NCI-H1417 (cell line): ENCODE measurements at regions not wholly inside any gene's neighbourhood (a gene's known extent, or its start where the extent isn't known, plus 50 kb on each side); places are given as distances from the start of the nearest gene placed in this dataset.

Source experiments
- DNase-seq, 3 experiments: peaks; one replicate each; lab custom pipeline; 2025; lab: John Stamatoyannopoulos, UW

DNA sequence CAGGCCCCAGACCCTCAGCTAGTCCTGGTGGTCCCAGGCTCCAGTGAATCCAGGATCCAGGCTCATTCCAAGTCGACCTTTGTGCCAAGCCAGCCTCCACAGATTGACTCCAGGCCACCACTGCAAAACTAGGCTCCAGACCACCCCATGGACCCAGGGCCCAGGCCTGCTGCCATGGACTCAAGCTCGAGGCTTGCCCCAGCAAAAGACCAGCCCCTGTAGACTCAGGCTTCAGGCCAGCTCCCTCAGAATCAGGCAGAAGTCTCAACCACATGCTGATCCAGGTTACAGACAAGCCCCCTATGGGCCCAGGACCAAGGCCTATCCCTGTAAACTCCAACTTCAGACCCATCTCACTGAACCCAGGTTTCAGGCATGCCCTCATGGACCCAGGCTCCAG lies 692.4 kb downstream of the PCDH19 start:
- DNase-seq, result no peak

DNA sequence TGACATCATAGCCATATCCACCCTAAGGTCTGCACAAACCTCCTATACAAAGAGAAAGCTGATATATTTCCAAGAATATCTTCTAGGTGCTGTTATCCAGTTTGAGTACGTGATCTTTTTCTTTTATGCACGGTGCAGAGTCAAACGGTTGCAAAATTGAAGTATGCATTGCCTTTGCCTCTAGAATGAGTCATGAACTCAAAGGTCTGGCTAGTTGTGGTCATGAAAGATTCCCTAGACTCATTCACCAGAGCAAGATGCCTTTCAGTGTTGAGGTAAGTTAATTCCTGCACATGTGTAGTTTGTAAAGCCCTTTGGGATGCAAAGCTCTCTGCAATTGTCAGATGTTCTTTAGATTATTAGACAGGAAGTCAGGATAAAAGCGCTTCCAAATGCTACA lies 704.4 kb downstream of the PCDH19 start:
- no peak for DNase-seq

DNA sequence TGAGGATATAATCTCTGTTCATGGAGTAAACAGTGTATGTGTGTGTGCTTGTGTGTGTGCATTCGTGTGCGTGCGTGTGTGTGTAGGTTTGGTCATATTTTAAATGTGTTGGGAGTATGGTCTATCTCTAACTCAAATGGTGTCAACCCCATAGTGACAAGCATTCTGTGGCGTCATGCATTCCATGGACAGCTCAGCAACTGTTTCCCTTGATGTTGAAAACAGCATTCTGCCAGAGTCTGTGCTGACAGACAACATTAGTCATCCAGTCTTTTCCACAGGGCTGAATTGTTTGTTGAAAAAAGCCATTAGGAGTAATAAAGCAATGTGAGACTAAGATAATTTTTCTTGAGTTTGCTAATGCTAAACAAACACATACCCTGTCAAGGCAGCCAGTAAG lies 706.6 kb downstream of the PCDH19 start:
- DNase-seq, result peak in 2 of 3 experiments; percentile 17 to 64

DNA sequence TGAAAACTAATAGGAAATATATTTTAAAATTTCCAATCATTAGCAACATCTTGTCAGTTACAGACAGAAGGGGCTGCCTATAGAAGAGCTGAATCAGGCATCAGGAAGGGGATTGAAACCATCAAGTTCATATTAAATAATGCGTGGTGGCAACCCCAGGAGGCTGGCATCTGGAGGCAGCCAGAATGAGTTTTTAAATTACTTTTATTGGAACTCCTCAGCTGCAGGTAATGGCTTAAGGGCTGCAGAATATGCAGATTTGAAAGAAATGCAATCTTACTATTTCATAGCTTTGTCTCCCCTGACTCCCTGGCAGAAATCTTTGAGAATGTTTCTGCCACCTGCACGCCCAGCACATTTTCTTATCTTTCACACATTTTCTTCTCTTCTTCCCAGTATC lies 711.6 kb downstream of the PCDH19 start:
- no peak for DNase-seq

DNA sequence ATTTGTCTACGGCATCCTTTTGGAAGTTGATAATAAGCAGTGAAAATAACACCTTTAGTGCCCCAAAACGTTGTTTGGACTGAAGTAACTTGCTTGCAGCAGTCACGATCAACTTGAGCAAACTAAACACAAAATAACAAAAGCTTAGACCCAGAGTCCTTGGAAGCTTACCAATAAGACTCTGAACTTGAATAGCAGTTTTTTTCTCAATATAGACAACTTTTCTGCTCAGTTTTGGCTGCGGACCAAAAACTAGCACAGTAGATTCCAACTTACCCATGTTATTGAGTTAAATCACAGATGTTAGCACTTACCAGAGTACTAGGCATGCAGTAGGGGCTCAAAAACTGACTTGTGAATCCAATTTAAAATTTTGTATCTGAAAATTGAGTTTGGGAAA lies 746.9 kb downstream of the PCDH19 start:
- DNase-seq, result no peak

DNA sequence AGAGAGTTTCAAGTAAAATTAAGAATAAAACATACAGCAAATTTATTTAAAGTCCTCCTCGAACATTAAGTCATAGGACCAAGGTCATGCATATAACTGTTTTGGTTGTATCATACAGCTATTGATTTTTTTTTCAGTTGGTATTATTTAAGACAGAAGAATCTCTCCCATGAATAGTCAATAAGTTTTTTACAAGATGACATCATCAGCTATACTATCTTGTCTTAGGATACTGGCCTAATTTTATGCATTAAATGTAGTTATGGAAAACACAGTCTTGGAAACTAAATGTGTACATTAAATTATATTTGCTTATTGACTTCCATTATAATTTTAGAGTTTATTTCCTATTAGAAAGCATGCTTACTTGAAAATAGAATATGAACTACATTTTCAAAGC lies 755.9 kb downstream of the PCDH19 start:
- DNase-seq, result no peak

DNA sequence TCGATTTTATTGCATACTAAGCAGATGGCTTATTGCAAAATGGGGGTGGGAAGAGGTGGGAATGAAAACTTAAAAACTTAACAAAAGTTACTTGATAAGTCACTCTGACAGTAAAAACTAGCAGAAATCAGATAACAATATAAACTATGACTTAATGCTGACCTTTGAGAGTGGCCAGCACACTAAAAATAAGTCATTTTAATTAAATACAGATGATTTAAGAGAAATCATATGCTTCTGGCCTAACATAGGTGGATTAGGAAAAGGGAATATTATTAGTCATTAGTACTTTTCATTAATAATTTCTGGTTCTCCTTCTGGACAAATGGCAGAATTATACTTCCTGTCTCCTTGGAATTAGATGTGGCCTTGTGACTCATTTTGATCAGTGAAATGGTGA lies 756.7 kb downstream of the PCDH19 start:
- no peak for DNase-seq

DNA sequence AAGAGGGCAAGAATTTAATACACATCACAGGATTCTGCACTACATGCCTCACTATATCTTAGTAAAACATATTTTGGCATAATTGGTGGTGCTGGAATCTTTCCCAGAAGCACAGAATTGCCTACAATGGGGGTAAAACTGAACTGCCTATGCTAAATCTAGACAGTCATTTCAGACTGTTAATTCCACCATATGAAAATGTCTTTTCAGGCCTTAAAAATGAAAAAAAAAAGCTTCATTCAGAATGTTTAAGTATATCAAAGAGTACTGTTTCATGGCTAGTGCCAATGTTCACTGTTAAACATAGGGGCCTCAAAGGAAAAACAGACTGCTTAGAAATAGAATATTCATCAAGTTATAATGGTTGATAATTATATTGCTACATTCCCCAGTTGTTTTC lies 797.0 kb downstream of the PCDH19 start:
- DNase-seq, result no peak

DNA sequence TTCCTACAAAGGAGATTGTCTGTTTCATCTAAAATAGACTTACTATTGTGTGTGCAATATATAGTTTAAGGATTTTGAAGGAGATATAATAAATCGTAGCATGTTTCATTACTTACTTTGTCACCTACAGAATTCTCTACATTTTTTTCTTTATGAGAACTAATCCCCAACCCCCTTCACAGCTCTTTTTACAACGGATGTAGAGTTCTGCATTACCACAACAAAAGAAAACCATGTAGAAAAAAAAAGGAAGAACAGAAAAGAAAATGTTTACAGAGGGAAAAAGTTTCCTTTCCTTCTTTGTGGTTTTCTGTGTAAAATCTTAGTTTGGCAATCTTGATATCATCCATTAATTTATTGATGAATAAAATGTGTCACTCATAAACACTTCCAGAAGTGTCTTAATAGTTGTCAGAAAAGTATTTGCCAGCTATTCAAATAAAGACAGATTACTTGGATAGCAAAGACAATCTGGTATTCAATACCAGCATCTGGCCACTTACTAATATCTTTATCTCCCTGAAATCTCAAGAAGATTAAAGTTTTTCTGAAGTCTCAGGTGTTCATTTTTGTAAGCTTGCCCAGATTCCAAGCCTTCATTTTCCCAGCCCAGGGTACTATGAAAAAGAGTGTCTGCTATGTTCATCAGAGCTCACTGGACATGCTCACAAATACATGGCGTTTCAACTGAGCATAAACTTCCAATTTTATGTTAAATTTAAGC lies 806.8 kb downstream of the PCDH19 start:
- DNase-seq, result no peak

DNA sequence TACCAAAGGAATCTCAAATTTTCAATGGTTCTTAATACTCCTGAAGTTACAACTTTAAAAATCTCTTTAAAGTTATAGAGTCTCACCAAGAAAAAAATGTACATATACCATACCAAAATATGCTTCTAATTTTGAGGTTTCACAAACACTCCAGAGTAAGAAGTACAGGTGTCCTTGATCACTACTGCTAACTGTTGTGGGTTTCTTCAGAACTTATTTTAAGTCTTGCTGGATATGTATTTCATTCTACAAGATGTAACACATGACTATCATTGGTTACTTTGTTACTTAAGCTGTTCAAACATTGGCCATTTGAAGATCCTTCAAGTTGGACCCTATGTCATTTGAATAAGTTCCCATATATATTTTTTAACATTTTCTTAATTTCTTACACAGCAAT lies 808.0 kb downstream of the PCDH19 start:
- DNase-seq, result no peak

DNA sequence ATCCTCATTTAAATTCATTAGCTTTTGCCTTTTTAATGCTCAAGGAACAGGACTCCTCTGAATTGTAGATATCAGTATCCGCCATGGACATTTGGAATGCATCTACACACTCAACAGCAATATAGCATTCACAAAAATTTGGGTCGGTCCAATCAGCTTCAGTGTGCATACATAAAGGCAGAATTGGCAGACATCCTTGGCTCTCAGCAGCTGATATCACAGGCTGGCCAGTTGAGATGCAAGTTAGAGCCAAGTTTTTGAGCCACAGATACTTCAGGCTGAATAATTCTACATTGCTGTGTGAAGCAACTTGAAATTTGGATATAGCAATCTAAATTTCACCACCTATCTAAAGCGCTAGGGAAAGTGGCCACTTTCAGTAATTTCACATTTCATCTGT lies 821.1 kb downstream of the PCDH19 start:
- DNase-seq, result no peak

DNA sequence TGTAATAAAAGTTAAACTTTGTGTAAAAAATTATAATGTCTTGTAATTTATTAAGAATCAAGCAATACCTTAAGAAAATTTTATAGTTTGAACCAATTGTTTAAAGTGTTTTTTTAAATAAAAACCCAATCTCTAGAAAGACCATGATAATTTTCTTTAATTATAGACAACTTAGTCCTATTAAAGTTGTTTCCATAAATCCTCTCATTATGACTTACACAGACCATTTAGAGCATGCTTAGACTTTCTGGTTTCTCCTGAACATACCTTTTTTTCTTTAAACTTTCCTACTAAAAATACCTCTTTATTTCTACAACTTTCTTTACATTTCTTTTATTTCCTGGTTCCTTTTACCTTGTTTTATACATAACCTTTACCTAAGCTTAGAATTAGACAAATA lies 837.4 kb downstream of the PCDH19 start:
- no peak for DNase-seq

DNA sequence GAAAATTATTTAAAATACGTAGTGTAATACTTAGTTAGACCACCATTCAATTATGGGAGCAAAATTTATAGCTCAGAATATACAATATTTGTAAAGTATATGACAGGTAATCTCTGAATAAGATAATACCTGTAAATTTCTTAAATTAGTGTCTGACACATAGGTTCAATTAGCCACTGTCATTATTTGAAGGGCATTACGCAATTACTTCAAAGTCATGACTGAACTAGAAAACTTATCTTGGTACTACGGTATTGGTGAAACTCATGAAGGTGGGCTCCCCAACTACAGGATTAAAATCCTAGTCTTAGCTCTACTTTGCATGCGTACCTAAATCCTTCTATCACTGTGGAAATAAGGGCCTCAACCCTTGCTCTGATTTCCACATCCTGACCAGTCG lies 860.7 kb downstream of the PCDH19 start:
- no peak for DNase-seq

DNA sequence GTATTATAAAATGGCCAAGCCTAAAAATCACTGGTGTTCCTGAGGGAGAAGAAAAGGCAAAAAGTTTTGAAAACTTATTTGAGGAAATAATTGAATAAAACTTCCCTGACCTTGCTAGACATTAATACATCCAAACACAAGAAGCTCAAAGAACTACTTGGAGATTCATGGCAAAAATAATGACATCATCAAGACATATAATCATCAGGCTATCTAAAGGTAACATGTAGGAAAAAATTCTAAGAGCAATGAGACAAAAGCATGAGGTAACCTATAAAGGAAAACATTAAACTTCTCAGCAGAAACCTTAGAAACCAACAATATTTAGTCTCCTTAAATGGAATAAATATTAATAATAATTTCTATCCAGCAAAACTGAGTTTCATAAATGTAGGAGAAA lies 887.6 kb downstream of the PCDH19 start:
- no peak for DNase-seq

DNA sequence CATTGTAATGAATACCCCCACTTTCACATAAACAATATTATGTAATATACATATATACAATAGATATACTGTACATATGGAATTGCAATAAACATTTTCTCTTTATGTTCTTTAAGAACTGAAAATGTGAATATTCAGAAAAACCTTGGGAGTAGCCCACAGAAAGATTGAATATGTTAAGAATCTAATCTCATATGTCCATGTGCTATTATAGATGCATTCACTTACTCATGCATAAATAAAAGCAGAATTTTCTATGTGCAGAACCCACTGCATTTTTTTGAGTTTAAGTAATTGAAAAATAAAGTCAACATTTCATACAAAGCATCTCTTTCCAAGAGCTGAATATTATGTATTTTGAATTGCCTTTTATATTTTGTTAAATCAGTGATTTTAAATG lies 902.3 kb downstream of the PCDH19 start:
- DNase-seq, result no peak

DNA sequence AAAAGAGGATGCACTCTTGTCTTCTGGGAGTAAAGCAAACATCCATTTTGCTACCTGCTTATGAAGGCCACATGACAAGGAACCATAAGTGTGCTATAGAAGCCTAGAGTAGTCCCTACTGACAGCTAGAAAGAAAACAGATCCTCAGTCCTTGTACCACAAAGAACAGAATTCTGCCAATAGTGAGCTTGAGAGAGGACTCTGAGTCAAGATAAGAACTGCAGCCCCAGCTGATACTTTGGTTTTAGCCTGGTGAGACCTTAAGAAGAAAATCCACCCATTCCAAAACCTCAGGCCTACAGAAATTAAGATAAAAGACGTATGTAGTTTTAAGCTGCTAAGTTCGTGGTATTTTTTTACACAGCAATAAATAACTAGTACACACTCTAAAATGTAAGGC lies 914.6 kb downstream of the PCDH19 start:
- DNase-seq, result no peak

DNA sequence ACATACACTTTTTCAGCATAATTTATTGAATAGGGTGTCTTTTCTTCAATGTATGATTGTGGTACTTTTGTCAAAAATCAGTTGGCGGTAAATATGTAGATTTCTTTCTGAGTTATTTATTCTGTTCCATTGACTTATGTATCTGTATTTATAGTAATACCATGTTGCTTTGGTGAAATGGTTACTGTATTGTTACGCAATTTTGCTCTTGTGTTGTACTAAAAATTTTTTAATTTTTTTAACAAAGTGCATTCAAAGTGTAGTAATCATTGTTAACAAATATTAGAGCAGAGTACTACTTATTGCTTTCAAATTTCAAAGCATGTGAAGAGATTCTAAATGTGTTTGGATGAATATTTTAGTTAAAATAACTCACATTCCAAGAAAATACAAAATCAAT lies 915.4 kb downstream of the PCDH19 start:
- DNase-seq, result no peak

DNA sequence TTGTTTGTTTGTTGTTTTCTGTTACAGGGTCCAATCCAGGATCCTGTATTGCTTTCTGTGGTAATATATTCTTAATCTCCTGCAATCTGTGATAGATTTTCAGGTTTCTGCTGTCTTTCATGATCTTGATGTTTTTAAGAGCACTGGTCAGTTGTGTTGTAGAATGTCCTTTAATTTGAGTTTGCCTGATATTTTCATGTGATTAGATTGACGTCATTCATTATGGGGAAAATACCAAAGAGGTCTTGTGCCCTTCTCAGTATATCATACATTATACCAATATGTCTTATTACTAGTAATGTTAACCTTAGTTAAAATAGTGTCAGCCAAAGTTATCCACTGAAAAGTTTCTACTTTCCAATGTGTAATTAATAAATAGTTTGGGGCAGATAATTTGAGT lies 929.3 kb downstream of the PCDH19 start:
- no peak for DNase-seq

DNA sequence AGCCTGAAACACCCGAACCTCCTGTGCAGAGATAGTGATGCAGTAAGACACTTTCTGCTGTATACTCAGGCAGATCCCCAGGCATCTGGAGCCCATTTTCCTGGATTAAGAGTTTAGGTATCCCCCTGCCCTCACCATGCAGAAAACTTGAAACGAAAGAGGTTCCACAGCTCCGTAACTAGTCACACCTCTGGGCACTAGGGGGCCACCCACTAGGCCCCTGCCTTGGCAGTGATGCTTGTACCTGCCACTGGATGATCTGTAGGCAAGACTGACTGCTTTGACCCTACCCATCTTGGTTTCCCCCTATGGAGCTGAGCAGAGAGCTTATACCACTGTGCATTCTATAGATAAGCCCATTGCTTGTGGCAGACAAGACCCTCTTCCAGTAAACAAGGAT lies 940.6 kb downstream of the PCDH19 start:
- DNase-seq, result no peak

DNA sequence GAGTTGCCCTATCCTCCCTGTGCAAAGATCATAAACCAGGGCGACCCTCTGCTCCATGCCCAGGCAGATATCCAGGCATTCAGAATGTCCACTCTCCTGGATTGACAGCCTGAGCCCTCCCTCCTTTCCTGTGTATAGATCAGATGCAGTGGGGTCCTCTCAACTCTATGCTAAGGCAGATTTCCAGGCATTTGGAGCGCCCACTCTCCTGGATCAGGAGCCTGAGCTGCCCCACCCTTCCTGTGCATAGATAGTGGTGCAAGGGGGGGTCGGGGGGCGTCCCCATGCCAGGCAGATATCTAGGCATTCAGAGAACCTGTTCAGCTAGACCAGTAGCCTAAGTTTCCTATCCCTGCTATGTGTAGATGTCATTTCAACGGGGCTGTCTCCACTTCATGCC lies 941.1 kb downstream of the PCDH19 start:
- no peak for DNase-seq

DNA sequence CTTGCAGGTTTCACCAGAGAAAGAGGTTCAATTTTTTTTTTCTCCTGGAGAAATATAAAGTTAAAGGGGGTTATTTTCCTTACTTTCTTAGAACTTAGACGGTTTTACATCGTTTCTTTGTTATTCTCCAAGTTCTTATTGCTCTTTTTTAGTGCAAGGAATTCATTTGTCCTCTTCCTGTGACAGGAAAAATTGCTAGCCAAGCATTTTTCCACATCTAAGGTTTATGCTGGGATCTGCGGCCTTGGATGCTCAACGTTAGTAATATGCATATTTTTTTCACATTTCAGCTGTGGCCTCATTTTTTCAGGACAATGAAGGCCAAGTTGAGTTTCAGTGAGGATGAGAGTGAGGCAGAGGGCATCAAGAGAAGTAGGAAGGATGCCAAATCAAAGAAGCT lies 948.9 kb downstream of the PCDH19 start:
- DNase-seq, result no peak

DNA sequence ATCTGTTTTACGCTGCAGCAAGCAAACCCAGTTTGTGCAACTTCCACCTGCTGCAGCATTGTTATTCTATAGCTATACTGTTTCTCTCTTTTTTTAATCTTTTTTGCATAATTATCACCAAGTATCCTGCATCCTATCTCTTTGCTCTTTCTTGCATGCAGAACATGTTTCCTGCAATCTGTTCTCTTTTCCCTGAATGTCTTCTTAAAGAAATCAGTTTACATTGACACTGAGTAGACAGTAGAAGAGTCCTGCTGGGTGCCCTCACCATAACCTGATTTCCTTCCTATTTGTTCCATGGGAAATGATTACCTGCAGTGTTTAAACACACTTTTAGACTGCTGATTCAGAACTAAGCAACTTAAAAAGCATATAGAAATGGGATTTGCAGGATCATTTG lies 964.7 kb downstream of the PCDH19 start:
- DNase-seq, result no peak

DNA sequence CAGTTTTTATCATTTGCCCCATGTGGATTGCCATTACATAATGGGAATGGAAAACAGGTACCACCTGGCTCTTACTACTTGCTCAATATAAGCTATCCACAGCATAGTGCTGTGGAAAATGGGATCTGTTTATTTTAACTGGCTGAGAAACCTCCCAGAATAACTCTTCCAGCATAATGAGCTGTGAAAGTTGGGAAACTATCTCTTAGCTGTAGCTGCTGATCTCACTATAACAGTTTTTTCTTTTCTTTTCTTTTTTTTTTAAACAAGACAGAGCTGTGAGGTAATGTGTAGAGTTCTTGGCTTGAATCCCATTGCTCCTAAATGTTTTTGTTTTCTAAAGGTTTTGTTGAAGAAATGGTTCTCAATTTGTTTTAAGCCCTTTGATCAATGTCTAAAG lies 988.3 kb downstream of the PCDH19 start:
- no peak for DNase-seq

DNA sequence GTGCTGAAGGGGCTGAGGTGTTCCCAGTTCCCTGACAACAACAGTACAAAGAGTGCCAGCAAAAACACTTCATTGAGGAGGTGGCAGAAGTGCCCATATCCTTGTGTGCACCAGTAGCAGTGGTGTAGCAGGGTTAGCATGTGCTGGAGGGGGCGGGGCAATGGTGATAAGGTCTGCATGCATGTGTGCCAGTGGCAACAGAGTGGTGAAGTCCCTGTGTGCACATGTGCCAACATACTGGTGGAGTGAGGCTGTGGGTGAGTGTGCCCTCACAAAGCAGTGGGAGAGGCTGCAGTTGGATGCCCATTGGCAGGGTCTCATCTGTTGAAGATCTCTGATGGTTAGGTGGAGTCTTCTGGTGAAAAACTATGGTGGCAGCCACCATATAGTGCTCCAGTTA lies 994.6 kb downstream of the PCDH19 start:
- DNase-seq, result no peak

DNA sequence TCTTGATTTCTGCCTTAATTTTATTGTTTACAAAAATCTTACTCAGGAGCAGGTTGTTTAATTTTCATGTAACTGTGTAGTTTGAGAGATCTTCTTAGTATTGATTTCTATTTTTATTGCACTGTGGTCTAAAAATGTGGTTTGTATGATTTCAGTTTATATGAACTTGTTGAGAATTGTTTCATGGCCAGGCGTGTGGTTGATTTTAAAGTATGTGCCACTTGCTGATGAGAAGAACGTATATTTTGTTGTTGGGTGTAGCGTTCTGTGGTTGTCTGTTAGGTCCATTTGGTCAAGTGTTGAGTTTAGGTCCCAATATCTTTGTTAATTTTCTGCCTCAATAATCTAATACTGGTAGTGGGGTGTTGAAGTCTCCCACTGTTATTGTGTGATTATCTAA lies 996.8 kb downstream of the PCDH19 start:
- DNase-seq, result no peak
